Tibial nerve (tissue), 4 donors: ENCODE measurements at regions not wholly inside any gene's neighbourhood (a gene's known extent, or its start where the extent isn't known, plus 50 kb on each side); places are given as distances from the start of the nearest gene placed in this dataset.
"Not testable (repeated sequence)": the region's sequence is repeated elsewhere in the genome, so short reads cannot be mapped to it uniquely, and the experiment has no call there.

Source experiments
- DNase-seq, 2 donors: peaks; one replicate each; pipeline ENCODE4 v3.0.0-alpha.2; 2019; ENCODE audit warnings: low spot score in 2 of 2
- H3K27ac ChIP-seq, 4 donors: fragments of 200-600 bp; sonication (generic) in 3 of 4; one replicate each; pipeline ENCODE4 v1.5.1; 2017 to 2019; ENCODE audit warnings: mild to moderate bottlenecking in 1 of 4
- H3K27me3 ChIP-seq, 2 donors: fragments of 200-600 bp; sonication (generic) in 1 of 2; one replicate each; pipeline versions ENCODE4 v1.5.1 to v1.6.0; 2017 to 2019
- H3K36me3 ChIP-seq, 3 donors: fragments of 200-600 bp; sonication (generic); one replicate each; pipeline ENCODE4 v1.5.1; 2018 to 2019
- H3K4me1 ChIP-seq, 4 donors: fragments of 200-600 bp; sonication (generic) in 3 of 4; one replicate each; pipeline ENCODE4 v1.5.1; 2017 to 2019
- H3K4me3 ChIP-seq, 4 donors: fragments of 200-600 bp; sonication (generic) in 3 of 4; one replicate each; pipeline ENCODE4 v1.5.1; 2017 to 2019; ENCODE audit warnings: mild to moderate bottlenecking in 1 of 4, moderate library complexity in 1 of 4
- H3K9me3 ChIP-seq, 4 donors: fragments of 200-600 bp; sonication (generic) in 3 of 4; one replicate each; pipeline ENCODE4 v1.5.1; 2017 to 2019
- CTCF ChIP-seq, 5 experiments: fragments of 200-600 bp in 3 of 5; fragments of 450-650 bp in 2 of 5; sonication (generic) in 3 of 5; IDR thresholded peaks; one replicate each; pipeline ENCODE4 v1.5.1; 2016 to 2019; ENCODE audit warnings: antibody characterized with exemption in 5 of 5, mild to moderate bottlenecking in 3 of 5, moderate library complexity in 2 of 5
- EP300 ChIP-seq, 2 donors: sonication (generic); formaldehyde crosslinking; IDR thresholded peaks; one replicate each; pipeline ENCODE4 v1.6.1; 2017; ENCODE audit warnings: antibody characterized with exemption in 2 of 2, mild to moderate bottlenecking in 1 of 2
- POLR2A ChIP-seq, 2 donors: fragments of 450-650 bp; IDR thresholded peaks; one replicate each; pipeline ENCODE4 v1.6.1; 2017; ENCODE audit warnings: antibody characterized with exemption in 2 of 2, mild to moderate bottlenecking in 2 of 2, moderate library complexity in 2 of 2
- WGBS, 2 donors: methylation state at CpG; one replicate each; pipeline ENCODE4 v1.1.5; 2018; 5-methylcytosine and 5-hydroxymethylcytosine counted together

- Histone ChIP-seq H3K27ac (no peak overlapping the region), H3K36me3 (no peaks in the 10 kb centered on the region), H3K9me3 (no peaks in the 10 kb centered on the region), H3K27me3 (no peaks in the 10 kb centered on the region), H3K4me1 (no peaks in the 10 kb centered on the region), H3K4me3 (no peak overlapping the region)
- TF ChIP-seq POLR2A (IDR thresholded peaks at IDR 0.05): no peak
- TF ChIP-seq CTCF (IDR thresholded peaks at IDR 0.05): no peak
- TF ChIP-seq EP300 (IDR thresholded peaks at IDR 0.05): no peak
- no peak for DNase-seq
- WGBS, 2 donors: 90% methylated on average over 20 of the region's 20 CpGs
These were observed 75.0 kb upstream of the ID2 start for GRCh38 chr2:8606649-8607550.

GRCh38 chr2:8607606-8608005, 74.2 kb upstream of the ID2 start:
- H3K27ac ChIP-seq: no peak overlapping the region
- H3K4me3 ChIP-seq: no peak overlapping the region
- no peak for TF ChIP-seq POLR2A (IDR thresholded peaks at IDR 0.05)
- no peak for TF ChIP-seq EP300 (IDR thresholded peaks at IDR 0.05)
- no peak for TF ChIP-seq CTCF (IDR thresholded peaks at IDR 0.05)
- WGBS, 2 donors: 47% methylated on average over 5 of the region's 5 CpGs
- no peaks in the 10 kb centered on the region for H3K27me3 ChIP-seq
- no peak for DNase-seq
- no peaks in the 10 kb centered on the region for H3K36me3 ChIP-seq
- H3K9me3 ChIP-seq: no peaks in the 10 kb centered on the region
- no peaks in the 10 kb centered on the region for H3K4me1 ChIP-seq

GRCh38 chr2:8608411-8608954, 73.4 kb upstream of the ID2 start:
- H3K36me3 ChIP-seq: no peaks in the 10 kb centered on the region
- no peaks in the 10 kb centered on the region for H3K9me3 ChIP-seq
- no peak overlapping the region for H3K27ac ChIP-seq
- H3K4me3 ChIP-seq: no peak overlapping the region
- DNase-seq: no peak
- no peaks in the 10 kb centered on the region for H3K4me1 ChIP-seq
- WGBS, 2 donors: 71 to 82% methylated on average over 6 of the region's 6 CpGs
- H3K27me3 ChIP-seq: no peaks in the 10 kb centered on the region
- TF ChIP-seq POLR2A (IDR thresholded peaks at IDR 0.05) (no peak), EP300 (IDR thresholded peaks at IDR 0.05) (no peak), CTCF (IDR thresholded peaks at IDR 0.05) (no peak)

- no peak for TF ChIP-seq EP300 (IDR thresholded peaks at IDR 0.05)
- no peak for TF ChIP-seq POLR2A (IDR thresholded peaks at IDR 0.05)
- TF ChIP-seq CTCF (IDR thresholded peaks at IDR 0.05): no peak
- no peak for DNase-seq
- H3K27ac ChIP-seq: no peak overlapping the region
- H3K36me3 ChIP-seq: no peaks in the 10 kb centered on the region
- no peaks in the 10 kb centered on the region for H3K9me3 ChIP-seq
- H3K27me3 ChIP-seq: no peaks in the 10 kb centered on the region
- 60 to 67% methylated on average over 5 of the region's 5 CpGs for WGBS, 2 donors
- no peak overlapping the region for H3K4me3 ChIP-seq
- no peaks in the 10 kb centered on the region for H3K4me1 ChIP-seq
These were observed 72.5 kb upstream of the ID2 start for GRCh38 chr2:8609357-8609811.

GRCh38 chr2:8610775-8611174, 71.1 kb upstream of the ID2 start:
- not testable (repeated sequence) for H3K27me3 ChIP-seq, DNase-seq, H3K9me3 ChIP-seq, H3K4me3 ChIP-seq, H3K36me3 ChIP-seq, H3K27ac ChIP-seq, H3K4me1 ChIP-seq
- 70 to 93% methylated on average over 3 of the region's 3 CpGs for WGBS, 2 donors
